ENCODE measurements at regions not wholly inside any gene's neighbourhood (a gene's known extent, or its start where the extent isn't known, plus 50 kb on each side); places are given as distances from the start of the nearest gene placed in this dataset.
A peak's percentile ranks its signal among the peaks of the same experiment; 100 is the strongest.

DNA sequence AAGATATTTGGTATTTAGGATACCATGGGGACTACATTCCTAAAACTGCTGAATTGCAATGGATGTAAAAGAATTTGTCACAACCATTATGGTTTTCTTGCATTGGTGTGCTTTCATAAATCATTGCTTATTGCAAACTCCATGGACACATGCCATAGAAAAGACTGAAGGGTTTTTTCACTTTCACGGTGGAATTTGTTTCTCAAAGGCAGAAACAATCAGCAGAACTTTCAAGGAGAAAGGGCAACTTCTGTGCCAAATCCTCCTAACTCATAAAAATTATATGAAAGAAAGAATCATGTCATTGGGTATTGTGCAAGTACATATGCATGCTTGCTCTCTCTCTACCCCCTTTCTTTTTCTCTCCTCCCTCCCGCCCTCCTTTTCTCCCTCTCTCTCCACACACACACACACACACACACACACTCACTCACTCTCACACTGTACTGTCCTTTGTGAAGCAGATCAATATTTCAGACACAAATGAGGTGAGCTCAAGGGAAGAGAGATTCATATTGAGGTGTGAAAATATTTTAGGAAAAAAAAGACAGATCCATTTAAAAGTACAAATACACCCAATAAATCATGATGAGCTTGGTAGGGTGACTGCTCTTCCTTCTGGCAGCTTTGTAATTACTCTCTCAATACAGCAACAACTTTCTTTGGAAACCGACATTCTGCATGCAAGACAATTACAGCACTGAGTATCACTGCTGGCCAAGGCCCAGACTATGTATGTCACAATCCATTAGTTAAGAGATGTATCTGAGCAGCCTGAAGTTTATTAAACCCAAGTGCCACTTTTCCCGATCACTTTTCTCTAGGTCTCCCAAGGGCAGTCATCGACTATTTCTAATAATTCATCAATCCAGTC, 492.6 kb downstream of the TUSC7 start:
- DNase-seq, result no peak

DNA sequence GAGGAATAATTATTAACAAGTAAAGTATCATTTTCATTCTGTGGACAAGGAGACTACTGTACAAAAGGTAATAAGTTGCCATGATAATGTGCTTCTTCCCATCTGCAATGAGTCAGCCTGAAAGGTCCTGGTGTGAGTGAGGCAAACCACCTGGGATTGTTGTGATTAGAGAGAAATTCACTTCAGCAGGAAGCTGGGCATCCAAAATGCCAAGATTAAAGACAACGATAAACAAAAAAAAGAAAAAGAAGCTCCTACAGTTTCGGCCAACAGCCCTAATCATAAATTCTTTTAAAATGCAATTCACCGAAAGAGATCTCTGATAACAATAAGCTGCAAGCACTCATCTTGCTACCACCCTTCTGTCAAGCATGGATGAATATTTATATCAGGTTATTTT, 507.8 kb downstream of the TUSC7 start:
- DNase-seq, result no peak

- no peak for DNase-seq
Observed at GRCh38 chr3:117217760-117218316, 508.3 kb downstream of the TUSC7 start.

- no peak for DNase-seq
Observed at GRCh38 chr3:117218641-117219048, 509.1 kb downstream of the TUSC7 start.

- no peak for DNase-seq
Observed at GRCh38 chr3:117219296-117219695, 509.7 kb downstream of the TUSC7 start.

GRCh38 chr3:117226932-117227331, 517.4 kb downstream of the TUSC7 start:
- DNase-seq, result no peak

DNA sequence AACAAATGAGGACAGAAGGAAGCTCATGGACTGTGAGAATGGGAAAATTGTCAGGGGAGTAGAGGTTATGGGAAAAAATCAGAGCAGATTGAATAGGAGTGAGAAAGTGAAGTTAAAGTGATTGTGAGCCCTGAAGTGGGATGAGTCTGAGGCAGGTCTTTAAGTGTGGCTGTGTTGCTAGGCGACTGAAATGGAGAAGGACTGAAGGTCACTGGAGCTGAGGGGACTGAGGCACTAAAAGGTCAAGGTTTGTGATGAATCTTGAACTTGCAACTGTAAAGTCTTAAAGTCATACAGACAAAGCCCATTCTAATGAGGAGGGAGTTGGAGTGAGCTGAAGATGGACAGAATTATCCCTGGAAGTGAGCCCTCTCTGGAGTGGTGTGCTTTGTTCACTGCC, 518.9 kb downstream of the TUSC7 start:
- DNase-seq, result no peak

DNA sequence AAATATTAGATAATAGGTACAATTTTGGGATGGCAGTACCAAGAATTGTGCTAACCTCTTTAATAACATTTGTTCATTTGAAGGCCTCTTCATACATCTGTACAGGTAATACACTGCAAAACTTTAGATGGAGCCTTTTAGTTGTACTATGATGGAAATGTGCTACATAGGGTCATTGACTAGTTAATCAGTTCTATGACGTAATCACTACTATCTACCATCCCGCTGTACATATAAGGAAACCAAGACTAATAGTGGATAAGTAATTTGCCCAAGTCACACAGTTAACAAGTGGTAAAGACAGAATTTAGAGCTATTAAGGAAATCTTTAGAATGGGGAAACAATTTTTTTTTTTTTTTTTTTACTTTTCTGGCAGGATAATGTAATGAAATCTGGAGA, 521.3 kb downstream of the TUSC7 start:
- no peak for DNase-seq

- peak; percentile 17 for DNase-seq
Observed at GRCh38 chr3:117234331-117234730, 524.8 kb downstream of the TUSC7 start.

GRCh38 chr3:117235304-117235703, 525.7 kb downstream of the TUSC7 start:
- no peak for DNase-seq

DNA sequence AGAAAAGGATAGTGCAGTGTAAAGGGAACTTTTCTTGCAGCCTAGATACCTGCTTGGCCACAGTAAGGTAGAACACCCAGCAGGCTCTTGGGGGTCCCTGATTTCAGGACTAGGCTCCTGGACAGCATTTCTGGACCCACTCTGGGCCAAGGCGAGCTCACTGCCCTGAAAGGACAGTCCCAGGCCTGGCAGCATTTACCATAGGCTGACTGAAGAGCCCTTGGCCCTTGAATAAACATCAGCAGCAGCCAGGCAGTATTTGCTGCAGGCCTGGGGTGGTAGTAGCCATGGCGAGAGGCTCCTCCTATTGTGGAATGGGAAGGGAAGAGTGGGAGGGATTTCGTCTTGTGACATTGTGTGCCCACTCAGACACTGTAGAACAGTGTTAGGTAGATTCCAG, 529.2 kb downstream of the TUSC7 start:
- DNase-seq, result peak; percentile 72

DNA sequence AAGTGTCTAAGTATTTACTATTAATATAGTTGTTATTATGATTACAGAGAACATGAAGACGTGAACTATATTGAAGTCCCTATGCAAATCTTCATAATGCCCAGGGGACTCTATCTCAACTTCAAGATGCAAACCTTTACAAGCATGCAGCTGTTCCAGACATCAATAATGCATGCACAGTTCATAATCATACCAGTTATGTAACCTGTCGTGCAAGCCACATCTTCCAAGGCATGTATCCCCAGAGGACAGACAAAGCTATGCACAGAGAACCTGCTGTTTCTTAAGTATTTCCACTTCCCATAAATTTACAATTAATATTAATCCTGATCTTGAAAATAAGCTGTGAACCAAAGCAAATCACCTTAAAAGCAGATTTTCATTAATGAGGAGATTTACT, 534.1 kb downstream of the TUSC7 start:
- DNase-seq, result no peak

DNA sequence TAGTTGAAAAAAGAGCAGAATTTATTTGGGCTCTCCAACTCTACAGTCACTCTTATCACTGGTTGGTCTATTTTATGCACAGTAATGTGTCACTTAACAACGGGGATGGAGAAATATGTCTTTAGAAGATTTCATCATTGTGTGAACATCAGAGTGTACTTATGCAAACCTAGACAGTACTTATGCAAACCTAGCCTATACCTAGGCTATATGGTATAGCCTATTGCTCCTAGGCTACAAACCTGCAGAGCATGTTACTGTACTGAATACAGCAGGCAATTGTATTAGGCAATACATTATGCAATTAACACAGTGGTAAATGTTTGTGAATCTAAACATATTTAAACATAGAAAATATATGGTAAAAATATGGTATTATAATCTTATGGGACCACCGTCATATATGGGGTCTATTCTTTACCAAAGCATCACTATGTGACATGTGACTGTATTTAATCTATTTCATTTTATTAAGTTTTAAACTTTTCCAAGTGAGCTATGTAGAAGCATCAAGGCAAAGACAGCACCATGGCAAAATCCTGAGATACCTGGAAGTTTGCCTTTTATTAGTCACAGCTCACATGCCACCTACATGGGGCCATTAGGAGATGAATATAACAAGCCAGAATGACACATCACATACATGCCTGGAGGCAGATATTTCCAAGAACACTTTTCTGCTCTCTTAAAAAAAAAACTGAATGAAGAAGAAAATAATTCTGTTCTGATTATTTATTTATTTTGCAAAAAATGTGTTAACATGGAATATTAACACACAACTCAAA, 537.4 kb downstream of the TUSC7 start:
- DNase-seq, result no peak

GRCh38 chr3:117248153-117248552, 538.6 kb downstream of the TUSC7 start:
- no peak for DNase-seq

DNA sequence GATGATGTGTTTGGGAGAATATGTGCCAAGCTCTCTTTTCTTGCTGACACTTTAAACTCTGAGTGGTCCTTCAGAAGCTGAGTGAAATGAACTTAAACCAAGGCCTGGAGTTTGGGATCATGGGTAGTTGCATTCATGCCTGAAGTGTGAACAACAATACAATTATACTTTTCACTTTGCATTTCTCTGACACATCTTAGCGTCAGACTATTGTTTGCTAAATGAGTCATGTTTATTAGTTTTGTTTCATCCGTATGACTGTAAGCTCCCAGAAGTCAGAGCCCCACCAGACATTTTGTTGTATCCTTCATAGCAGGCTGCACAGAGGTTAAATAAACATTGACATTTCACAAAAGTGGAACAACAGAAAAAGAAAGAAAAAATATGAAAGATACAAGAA, 542.6 kb downstream of the TUSC7 start:
- no peak for DNase-seq

- no peak for DNase-seq
Observed at GRCh38 chr3:117252651-117253050, 543.1 kb downstream of the TUSC7 start.

DNA sequence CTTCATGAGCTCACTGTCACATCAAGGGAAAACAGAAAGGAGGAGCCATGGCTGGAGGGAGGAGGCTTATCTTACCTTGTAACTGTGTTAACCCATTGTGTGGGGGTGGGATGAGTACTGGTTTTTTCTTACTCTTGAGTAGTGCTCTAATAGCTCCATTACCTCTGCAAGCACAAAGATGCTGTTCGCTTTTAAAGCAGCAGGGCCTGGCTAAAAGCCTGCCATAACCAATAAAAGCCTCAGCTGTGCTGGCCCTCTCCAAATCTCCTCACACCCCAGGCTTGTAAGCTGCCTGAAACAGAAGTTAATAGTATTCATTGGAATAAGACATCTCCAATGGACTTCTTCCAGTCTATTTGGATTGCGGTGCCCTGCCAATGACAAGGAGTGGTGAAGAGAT, 544.1 kb downstream of the TUSC7 start:
- no peak for DNase-seq

DNA sequence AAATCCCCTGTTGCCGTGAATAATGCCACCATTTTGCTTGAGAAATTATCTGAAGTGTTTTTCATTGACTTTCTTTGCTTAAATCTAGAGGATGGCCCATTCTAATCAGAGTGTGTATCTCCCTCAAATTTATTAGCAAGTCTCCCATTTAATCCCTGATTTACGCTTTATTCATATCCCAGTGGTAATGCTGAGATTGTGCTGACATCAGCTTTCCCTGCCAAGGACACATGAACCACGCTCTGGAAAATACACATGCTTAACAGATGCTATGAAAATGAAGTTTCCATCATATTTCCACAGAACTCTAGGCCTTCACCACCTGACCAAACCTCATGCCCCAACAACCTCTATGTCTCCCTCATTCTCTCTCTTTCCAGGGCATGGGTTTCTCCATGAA, 545.4 kb downstream of the TUSC7 start:
- no peak for DNase-seq

GRCh38 chr3:117255736-117256135, 546.2 kb downstream of the TUSC7 start:
- no peak for DNase-seq

GRCh38 chr3:117261983-117262421, 552.4 kb downstream of the TUSC7 start:
- DNase-seq, result no peak

- no peak for DNase-seq
Observed at GRCh38 chr3:117263270-117263669, 553.7 kb downstream of the TUSC7 start.

- DNase-seq, result no peak
Observed at GRCh38 chr3:117263745-117264144, 554.2 kb downstream of the TUSC7 start.

GRCh38 chr3:117264204-117264994, 554.8 kb downstream of the TUSC7 start:
- DNase-seq, result no peak

All from NCI-H1092 treated with DMSO at 0.1 percent for 48 hours (cell line).